MG63 (cell line): ENCODE measurements at regions not wholly inside any gene's neighbourhood (a gene's known extent, or its start where the extent isn't known, plus 50 kb on each side); places are given as distances from the start of the nearest gene placed in this dataset.
A peak's percentile ranks its signal among the peaks of the same experiment; 100 is the strongest.
"Not testable (repeated sequence)": the region's sequence is repeated elsewhere in the genome, so short reads cannot be mapped to it uniquely, and the experiment has no call there.

ENCODE experiments used
- DNase-seq: peaks from one replicate; pipeline ENCODE4 v3.0.0-alpha.2; 2020
- H3K27me3 ChIP-seq: fragments of 250-450 bp; sonication (Bioruptor Pico); 2 replicates; pipeline ENCODE4 v1.5.1; 2020; ENCODE audit warnings: mild to moderate bottlenecking, moderate library complexity
- H3K36me3 ChIP-seq: fragments of 250-450 bp; sonication (Bioruptor Pico); 2 replicates; pipeline ENCODE4 v1.5.1; 2020; ENCODE audit warnings: mild to moderate bottlenecking, moderate library complexity
- H3K4me3 ChIP-seq: fragments of 250-450 bp; sonication (Bioruptor Pico); 2 replicates; pipeline ENCODE4 v1.5.1; 2020; ENCODE audit warnings: mild to moderate bottlenecking, moderate library complexity
- H3K9me3 ChIP-seq: fragments of 250-450 bp; sonication (Bioruptor Pico); 2 replicates; pipeline ENCODE4 v1.5.1; 2020; ENCODE audit warnings: mild to moderate bottlenecking, moderate library complexity

DNA sequence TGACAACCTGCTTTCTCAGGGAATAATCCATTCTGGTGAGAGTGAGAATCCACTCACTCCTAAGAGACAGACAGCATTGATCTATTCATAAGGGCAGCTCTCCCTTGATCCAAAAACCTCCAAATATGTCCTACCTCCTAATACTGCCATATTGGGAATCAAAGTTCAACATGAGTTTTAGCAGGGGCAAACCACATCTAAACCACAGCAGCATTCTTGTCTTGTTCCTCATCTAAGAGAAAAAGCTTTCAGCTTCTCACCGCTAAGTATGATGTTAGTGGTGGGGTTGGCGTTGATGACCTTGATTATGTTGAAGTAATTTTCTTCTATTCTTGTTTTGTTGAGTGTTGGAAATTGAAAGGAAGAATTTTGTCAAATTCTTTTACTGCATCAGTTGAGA, 69.6 kb downstream of the SERTM2 start:
- Histone ChIP-seq H3K27me3 (no peaks in the 10 kb centered on the region), H3K36me3 (no peaks in the 10 kb centered on the region), H3K4me3 (no peak overlapping the region), H3K9me3 (no peaks in the 10 kb centered on the region)
- no peak for DNase-seq

GRCh38 chrX:111585337-111585736, 73.9 kb downstream of the SERTM2 start:
- Histone ChIP-seq H3K9me3 (no peaks in the 10 kb centered on the region), H3K4me3 (no peak overlapping the region), H3K36me3 (no peaks in the 10 kb centered on the region), H3K27me3 (no peaks in the 10 kb centered on the region)
- DNase-seq, result no peak

- H3K4me3 ChIP-seq, DNase-seq, H3K36me3 ChIP-seq, H3K9me3 ChIP-seq, H3K27me3 ChIP-seq: not testable (repeated sequence)
Observed at GRCh38 chrX:111594348-111594877, 83.0 kb downstream of the SERTM2 start.

DNA sequence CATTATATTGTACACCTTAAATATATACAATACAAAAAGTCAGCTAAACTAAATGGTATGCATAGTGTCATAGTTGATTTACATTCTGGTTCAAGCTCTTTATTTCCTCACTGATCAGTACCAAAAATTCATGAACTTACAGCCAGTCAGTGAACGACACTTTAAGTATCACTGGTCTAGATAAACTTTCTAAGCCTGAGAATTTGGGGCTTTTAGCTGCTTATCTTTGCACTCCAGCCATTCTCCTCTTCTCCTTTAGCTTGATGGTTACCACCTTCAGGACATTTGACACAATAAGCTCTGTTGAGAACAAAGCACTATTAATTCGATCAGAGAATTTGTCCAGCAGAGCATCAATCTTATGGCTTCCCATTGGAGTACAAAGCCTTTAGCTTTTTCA, 83.0 kb upstream of the ALG13 start:
- no peaks in the 10 kb centered on the region for H3K27me3 ChIP-seq
- no peak for DNase-seq
- no peaks in the 10 kb centered on the region for H3K36me3 ChIP-seq
- H3K4me3 ChIP-seq, result no peak overlapping the region
- H3K9me3 ChIP-seq, result no peaks in the 10 kb centered on the region

DNA sequence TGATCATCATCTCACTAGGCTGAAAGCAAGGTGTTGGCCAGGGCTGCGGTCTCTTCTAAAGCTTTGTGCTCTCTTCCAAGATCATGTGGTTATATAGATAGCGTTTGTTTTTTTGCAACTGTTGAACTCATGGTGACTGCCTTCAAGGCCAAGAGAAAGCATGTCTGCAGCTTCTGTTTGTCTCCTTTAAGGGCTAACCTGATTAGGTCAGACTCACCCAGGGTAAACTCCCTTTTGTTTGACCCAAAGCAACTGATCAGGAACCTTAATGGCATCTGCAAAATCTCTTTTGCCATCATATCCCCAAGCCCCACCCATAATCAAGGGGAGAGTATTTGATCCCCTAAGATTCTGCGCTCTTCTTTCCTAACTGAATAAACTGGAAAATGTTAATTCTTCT, 72.2 kb upstream of the ALG13 start:
- H3K9me3 ChIP-seq, result no peaks in the 10 kb centered on the region
- H3K27me3 ChIP-seq, result no peaks in the 10 kb centered on the region
- no peak overlapping the region for H3K4me3 ChIP-seq
- no peaks in the 10 kb centered on the region for H3K36me3 ChIP-seq
- DNase-seq, result no peak

DNA sequence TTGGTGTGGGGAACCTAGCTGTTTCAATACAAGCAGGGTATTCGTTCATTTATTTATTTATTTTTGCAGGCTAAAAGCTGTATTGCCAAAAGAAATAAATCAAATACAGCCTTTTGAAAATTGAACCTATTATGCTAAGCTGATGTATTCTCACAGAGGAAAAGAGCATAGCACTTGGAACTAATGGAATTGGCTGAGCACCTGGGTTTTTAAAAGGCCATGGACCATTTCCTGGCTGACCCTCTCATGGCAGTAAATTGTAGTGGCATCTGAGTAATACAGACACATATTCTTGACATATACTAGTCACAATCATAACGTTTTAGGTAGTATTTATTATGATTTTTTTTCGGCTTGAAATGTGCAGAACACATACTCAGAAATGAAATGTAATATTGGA, 71.8 kb upstream of the ALG13 start:
- no peak overlapping the region for H3K4me3 ChIP-seq
- no peaks in the 10 kb centered on the region for H3K36me3 ChIP-seq
- H3K27me3 ChIP-seq, result no peaks in the 10 kb centered on the region
- H3K9me3 ChIP-seq, result no peaks in the 10 kb centered on the region
- DNase-seq, result no peak

DNA sequence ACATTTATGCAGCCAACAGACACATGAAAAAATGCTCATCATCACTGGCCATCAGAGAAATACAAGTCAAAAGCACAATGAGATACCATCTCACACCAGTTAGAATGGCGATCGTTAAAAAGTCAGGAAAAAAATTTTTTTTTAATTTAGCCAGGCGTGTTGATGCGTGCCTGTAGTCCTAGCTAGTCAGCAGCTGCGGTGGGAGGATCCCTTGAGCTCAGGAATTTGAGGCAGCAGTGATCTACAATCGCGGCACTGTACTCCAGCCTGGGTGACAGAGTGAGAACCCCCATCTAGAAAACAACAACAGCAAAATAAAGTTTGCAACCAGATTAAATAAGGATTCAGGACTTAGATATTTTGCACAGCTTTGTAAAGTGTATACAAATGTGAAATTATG, 65.7 kb upstream of the ALG13 start:
- Histone ChIP-seq H3K27me3 (no peaks in the 10 kb centered on the region), H3K4me3 (no peak overlapping the region), H3K36me3 (no peaks in the 10 kb centered on the region), H3K9me3 (no peaks in the 10 kb centered on the region)
- DNase-seq, result no peak

GRCh38 chrX:111616786-111617185, 64.2 kb upstream of the ALG13 start:
- no peaks in the 10 kb centered on the region for H3K36me3 ChIP-seq
- DNase-seq, result no peak
- H3K27me3 ChIP-seq, result no peaks in the 10 kb centered on the region
- no peak overlapping the region for H3K4me3 ChIP-seq
- no peaks in the 10 kb centered on the region for H3K9me3 ChIP-seq

DNA sequence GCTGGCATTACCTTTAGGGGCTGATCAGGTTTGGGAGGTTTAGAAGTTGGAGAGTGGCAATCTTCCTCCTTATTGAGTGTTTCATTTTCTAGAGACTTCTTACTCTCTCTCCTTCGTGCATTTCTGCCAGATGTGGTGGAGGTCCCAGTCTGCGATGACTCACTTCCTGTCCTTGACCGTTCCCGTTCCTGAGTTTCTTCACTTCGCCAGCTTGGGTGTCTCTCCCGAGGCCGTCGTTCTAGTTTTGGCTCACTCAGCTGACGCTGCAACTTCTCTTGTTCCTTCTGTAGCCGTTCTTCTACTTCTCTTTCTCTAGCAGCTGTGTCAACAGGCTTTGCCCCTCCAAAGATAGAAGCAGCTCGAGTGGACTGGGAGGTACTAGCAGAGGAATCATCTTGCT, 60.9 kb upstream of the ALG13 start:
- not testable (repeated sequence) for H3K4me3 ChIP-seq, H3K36me3 ChIP-seq, H3K27me3 ChIP-seq, H3K9me3 ChIP-seq
- DNase-seq, result peak; percentile 4

- H3K9me3 ChIP-seq, result no peaks in the 10 kb centered on the region
- DNase-seq, result no peak
- H3K36me3 ChIP-seq, result no peaks in the 10 kb centered on the region
- H3K4me3 ChIP-seq, result no peak overlapping the region
- no peaks in the 10 kb centered on the region for H3K27me3 ChIP-seq
Observed at GRCh38 chrX:111624169-111624568, 56.8 kb upstream of the ALG13 start.

GRCh38 chrX:111627256-111627655, 53.7 kb upstream of the ALG13 start:
- not testable (repeated sequence) for DNase-seq

More at GRCh38 chrX:111627256-111627655, 53.7 kb upstream of the ALG13 start:
- not testable (repeated sequence) for H3K9me3 ChIP-seq, H3K27me3 ChIP-seq, H3K36me3 ChIP-seq, H3K4me3 ChIP-seq
